ENCODE measurements at regions not wholly inside any gene's neighbourhood (a gene's known extent, or its start where the extent isn't known, plus 50 kb on each side); places are given as distances from the start of the nearest gene placed in this dataset.

DNA sequence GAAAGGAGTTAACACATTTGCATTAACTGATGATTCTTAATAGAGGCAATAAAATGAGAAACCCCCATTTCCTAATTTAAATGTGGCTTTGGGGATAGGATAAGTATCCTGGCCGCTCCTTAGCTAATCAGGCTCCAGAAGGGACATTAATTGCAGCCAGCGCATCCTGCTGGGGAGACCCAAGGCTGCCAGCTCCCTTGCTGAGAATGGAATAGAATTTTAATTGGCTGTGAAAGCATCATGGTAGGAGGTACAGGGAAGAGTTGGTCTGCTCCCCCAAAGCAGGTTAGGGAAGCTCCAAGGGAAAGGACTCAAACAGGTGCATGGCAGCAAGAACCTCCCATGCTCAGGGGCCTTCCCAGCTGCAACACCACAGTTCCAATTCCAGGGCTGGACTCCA, 71.4 kb downstream of the MARCHF4 start:
- TF ChIP-seq, protein P1, sequence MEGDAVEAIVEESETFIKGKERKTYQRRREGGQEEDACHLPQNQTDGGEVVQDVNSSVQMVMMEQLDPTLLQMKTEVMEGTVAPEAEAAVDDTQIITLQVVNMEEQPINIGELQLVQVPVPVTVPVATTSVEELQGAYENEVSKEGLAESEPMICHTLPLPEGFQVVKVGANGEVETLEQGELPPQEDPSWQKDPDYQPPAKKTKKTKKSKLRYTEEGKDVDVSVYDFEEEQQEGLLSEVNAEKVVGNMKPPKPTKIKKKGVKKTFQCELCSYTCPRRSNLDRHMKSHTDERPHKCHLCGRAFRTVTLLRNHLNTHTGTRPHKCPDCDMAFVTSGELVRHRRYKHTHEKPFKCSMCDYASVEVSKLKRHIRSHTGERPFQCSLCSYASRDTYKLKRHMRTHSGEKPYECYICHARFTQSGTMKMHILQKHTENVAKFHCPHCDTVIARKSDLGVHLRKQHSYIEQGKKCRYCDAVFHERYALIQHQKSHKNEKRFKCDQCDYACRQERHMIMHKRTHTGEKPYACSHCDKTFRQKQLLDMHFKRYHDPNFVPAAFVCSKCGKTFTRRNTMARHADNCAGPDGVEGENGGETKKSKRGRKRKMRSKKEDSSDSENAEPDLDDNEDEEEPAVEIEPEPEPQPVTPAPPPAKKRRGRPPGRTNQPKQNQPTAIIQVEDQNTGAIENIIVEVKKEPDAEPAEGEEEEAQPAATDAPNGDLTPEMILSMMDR (IDR thresholded peaks at IDR 0.05; ENCODE audit: low read length), result no peak
- TF ChIP-seq EZH2 (IDR thresholded peaks at IDR 0.05; ENCODE audit: borderline replicate concordance, low read length), result no peak
